Effector memory CD8-positive, alpha-beta T cell (primary cell): ENCODE measurements at regions not wholly inside any gene's neighbourhood (a gene's known extent, or its start where the extent isn't known, plus 50 kb on each side); places are given as distances from the start of the nearest gene placed in this dataset.
"Not testable (repeated sequence)": the region's sequence is repeated elsewhere in the genome, so short reads cannot be mapped to it uniquely, and the experiment has no call there.

ENCODE experiments used
- ATAC-seq: fragments of 150-1000 bp; cut with Tn5 transposase; replicated peaks from 2 replicates; pipeline ENCODE4 v1.10.0; 2021; ENCODE audit warnings: mild to moderate bottlenecking, moderate library complexity
- DNase-seq, 3 experiments: peaks; one replicate each; pipeline ENCODE4 v3.0.0; 2021
- H3K27ac Mint-ChIP-seq, 2 donors: one replicate each; pipeline ENCODE4 v1.8.0; 2022; ENCODE audit warnings: mild to moderate bottlenecking in 2 of 2, mixed read lengths in 2 of 2, moderate library complexity in 2 of 2
- H3K27me3 Mint-ChIP-seq, 2 donors: one replicate each; pipeline ENCODE4 v1.8.0; 2022; ENCODE audit warnings: mixed read lengths in 2 of 2
- H3K36me3 Mint-ChIP-seq: one replicate; pipeline ENCODE4 v1.8.0; 2022; ENCODE audit warnings: mild to moderate bottlenecking, moderate library complexity, mixed read lengths; ENCODE audit not compliant: insufficient read depth
- H3K4me1 Mint-ChIP-seq, 2 donors: one replicate each; pipeline ENCODE4 v1.8.0; 2022; ENCODE audit warnings: low read depth in 2 of 2, mixed read lengths in 2 of 2
- H3K4me3 Mint-ChIP-seq, 2 donors: one replicate each; pipeline ENCODE4 v1.8.0; 2022; ENCODE audit warnings: mild to moderate bottlenecking in 2 of 2, mixed read lengths in 2 of 2, moderate library complexity in 2 of 2
- H3K9me3 Mint-ChIP-seq, 2 donors: one replicate each; pipeline ENCODE4 v1.8.0; 2022; ENCODE audit warnings: mixed read lengths in 2 of 2

DNA sequence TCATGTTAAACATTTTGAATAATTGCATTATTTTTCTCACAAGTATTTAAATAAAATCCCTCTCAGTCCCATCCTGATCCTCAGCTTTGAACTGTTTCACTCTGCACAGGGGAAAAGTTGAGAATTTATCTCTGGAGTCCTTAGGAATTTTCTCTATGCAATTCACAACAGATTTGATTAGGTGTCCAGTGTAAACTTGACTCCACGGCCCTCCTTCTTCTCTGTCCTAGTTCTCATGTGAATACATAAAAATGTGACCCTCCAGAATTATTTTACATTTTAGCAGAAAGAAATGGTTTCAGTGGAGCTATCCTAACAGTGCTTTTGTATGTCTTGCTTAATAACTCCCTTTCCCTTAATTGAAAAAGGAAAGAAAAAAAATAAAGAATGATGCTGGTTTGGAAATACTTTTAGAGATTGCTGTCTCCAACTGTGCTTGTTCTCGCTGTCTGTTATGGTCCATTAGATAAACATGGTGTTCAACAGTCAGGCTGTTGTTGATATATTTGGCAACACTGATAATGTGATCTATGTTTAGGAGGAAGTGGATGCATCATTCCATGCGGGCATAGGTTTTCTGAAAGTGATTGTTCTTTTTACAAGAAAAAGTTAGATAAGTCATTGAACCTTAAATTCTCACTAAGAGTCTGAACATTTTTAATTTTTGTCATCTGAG, 599.4 kb upstream of the CITED2 start:
- no peaks in the 10 kb centered on the region for H3K4me1 Mint-ChIP-seq
- H3K9me3 Mint-ChIP-seq, result no peaks in the 10 kb centered on the region
- H3K36me3 Mint-ChIP-seq, result no peaks in the 10 kb centered on the region
- H3K27me3 Mint-ChIP-seq, result peaks cover 10 to 22% of the 10 kb centered on the region in 2 donors
- DNase-seq (no peak), ATAC-seq (no peak)
- H3K27ac Mint-ChIP-seq, result no peak overlapping the region
- no peak overlapping the region for H3K4me3 Mint-ChIP-seq

DNA sequence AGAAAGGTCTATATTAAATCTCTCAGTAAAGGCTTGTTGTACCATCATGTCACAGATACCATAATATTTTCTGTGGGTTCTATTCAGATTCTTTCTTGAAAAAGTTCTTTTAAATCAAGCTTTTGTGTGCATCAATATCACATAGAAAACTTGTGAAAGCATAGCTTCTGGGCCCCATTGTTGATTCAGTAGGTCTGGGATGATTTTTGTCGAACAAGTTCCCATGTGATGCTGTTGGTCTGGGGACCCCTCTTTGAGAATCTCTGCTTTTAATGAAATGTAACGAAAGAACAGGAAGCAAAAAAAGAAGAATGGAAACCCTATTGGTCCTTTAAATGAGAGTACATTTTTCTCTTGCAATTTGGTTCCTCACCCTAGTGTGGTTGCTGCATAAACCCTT, 597.7 kb upstream of the CITED2 start:
- ATAC-seq (no peak), DNase-seq (no peak)
- Mint-ChIP-seq H3K9me3 (no peaks in the 10 kb centered on the region), H3K4me3 (no peak overlapping the region), H3K27ac (no peak overlapping the region), H3K4me1 (no peaks in the 10 kb centered on the region), H3K36me3 (no peaks in the 10 kb centered on the region), H3K27me3 (peaks cover 10 to 13% of the 10 kb centered on the region in 2 donors)

DNA sequence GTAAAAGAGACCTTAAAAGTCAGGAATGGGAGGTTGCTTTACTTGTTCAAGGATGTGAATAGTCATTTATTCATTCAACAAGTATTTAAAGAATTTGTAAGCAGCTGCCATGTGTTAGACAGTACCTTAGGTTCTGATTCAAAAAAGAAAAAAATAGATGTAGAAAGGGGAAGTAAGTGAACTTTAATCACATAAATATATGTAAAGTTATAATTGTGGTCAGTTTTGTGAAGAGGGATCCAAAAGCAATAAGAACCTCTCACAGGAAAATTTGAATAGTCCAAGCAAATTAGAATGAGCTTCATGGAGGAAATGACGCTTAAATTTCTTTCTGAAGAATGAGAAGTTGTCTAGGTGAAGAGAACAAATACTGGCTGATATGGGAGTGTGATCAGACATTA, 596.1 kb upstream of the CITED2 start:
- peaks cover 3 to 5% of the 10 kb centered on the region in 2 donors for H3K27me3 Mint-ChIP-seq
- H3K4me3 Mint-ChIP-seq, result no peak overlapping the region
- no peak overlapping the region for H3K27ac Mint-ChIP-seq
- H3K36me3 Mint-ChIP-seq, result no peaks in the 10 kb centered on the region
- no peak for DNase-seq
- no peak for ATAC-seq
- no peaks in the 10 kb centered on the region for H3K4me1 Mint-ChIP-seq
- H3K9me3 Mint-ChIP-seq, result no peaks in the 10 kb centered on the region

DNA sequence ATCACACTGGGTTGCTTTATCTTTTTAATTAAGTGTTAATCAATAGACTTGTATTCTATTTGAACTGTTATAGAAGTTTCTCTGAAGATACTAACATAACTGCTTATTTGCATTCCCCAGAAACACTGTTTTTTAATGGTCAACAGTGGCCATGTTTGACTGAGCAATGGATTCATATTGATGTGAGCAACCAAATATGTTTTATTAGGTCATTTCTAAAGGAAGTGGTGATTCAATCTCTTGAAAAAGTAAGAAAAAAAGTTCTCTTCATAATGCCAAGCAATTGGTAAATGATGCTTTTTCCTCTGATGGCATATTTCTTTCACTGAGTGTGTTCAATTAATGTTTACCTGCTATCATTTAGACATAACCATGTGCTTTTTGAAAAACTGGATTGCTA, 593.0 kb upstream of the CITED2 start:
- no peaks in the 10 kb centered on the region for H3K9me3 Mint-ChIP-seq
- no peaks in the 10 kb centered on the region for H3K36me3 Mint-ChIP-seq
- no peaks in the 10 kb centered on the region for H3K4me1 Mint-ChIP-seq
- H3K27ac Mint-ChIP-seq, result no peak overlapping the region
- DNase-seq (no peak), ATAC-seq (no peak)
- H3K27me3 Mint-ChIP-seq, result peaks cover 0 to 4% of the 10 kb centered on the region in 2 donors
- no peak overlapping the region for H3K4me3 Mint-ChIP-seq

DNA sequence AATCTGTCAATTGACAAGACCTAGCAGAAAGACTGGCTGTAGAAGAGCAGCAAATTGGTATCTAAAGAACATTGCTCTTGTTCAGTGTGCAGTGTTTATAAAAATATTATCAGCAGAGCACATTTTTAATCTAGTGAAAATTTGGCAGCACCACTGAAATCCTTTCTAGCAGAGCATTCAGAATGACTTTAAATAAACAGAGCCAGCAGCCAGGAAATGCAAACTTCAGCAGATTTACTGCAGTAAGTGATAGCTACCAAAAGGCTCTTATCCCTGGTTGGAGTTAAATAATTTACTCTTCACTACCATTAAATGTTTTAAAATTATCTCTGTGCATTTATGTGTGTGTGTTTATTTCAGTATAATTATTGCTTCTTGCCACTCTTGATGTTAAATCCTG, 590.9 kb upstream of the CITED2 start:
- Mint-ChIP-seq H3K27ac (no peak overlapping the region), H3K4me3 (no peak overlapping the region), H3K27me3 (no peaks in the 10 kb centered on the region), H3K4me1 (no peaks in the 10 kb centered on the region), H3K36me3 (no peaks in the 10 kb centered on the region), H3K9me3 (no peaks in the 10 kb centered on the region)
- DNase-seq, result no peak
- no peak for ATAC-seq

DNA sequence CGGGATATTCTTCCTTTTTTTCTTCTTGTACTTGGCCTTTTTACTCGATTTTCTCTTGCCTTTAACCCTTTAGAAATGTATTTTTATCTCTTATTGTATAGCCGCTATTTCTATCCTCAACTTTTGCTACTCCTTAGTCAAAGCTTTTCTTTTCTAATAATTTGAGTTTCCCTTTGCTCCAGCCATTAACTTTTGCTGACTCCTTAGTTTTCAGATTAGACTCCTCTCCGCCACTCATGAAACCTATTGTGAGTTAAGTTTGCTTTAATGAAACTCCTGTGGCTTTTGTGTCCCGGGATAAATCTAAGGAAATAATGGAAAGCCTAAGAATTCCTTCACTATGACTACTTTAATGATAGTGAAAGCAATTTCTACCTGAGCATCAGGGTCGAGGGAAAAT, 590.3 kb upstream of the CITED2 start:
- H3K27me3 Mint-ChIP-seq, result no peaks in the 10 kb centered on the region
- no peaks in the 10 kb centered on the region for H3K36me3 Mint-ChIP-seq
- no peaks in the 10 kb centered on the region for H3K9me3 Mint-ChIP-seq
- H3K27ac Mint-ChIP-seq, result no peak overlapping the region
- H3K4me1 Mint-ChIP-seq, result no peaks in the 10 kb centered on the region
- DNase-seq (no peak), ATAC-seq (no peak)
- H3K4me3 Mint-ChIP-seq, result no peak overlapping the region

DNA sequence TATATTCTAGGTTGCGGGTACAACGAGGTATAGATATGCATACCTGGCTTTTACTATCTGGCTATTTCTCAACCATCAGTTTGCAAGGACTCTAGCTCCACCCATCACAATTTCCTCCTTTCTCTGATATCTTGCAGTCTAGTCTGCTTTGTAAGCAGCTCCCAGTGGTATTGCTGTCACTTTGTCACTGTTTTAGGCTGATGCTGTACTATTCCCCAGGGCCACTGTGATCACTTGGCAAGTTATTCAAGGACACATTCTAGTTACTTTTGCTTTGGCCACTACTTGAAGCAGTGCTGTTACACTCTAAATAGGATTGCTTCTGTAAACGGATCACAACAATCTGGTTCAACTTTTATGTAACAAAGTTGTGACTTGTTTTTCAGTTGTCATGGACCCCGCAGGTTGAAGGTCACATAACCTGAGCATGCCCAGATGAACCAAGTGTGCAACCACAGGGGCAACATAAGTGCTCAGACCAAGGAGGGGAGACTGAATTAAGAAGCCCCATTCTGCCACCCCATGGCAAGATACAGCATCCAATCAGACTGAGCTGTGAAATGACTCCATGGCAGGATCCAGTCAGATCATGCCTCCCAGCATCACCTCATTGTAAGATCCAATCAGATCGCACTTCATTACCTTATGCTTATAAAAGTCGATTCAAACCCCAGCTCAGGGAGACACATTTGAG, 588.4 kb upstream of the CITED2 start:
- no peaks in the 10 kb centered on the region for H3K36me3 Mint-ChIP-seq
- no peak for ATAC-seq
- H3K27ac Mint-ChIP-seq, result no peak overlapping the region
- no peak for DNase-seq
- H3K9me3 Mint-ChIP-seq, result no peaks in the 10 kb centered on the region
- peaks cover 0 to 5% of the 10 kb centered on the region in 2 donors for H3K27me3 Mint-ChIP-seq
- no peaks in the 10 kb centered on the region for H3K4me1 Mint-ChIP-seq
- H3K4me3 Mint-ChIP-seq, result no peak overlapping the region

DNA sequence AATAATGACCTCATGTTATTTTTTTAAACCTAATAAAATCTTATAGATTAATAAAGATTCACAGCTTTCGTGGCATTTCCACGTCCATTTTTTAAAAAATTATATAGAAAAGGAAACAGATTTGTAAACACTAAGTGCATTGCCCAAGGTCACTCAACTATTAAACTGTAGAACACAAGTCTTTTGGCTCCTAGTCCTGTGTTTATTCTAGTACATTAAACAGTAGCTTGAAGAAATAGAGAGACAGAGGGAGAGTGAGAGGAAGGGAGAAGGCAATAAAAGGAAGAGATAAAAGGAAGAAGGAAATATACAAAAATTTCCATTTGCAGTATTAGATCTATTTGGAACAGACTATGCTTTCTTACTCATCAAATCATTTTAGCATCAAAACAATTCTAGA, 586.7 kb upstream of the CITED2 start:
- H3K27me3 Mint-ChIP-seq, result peaks cover 0 to 5% of the 10 kb centered on the region in 2 donors
- H3K27ac Mint-ChIP-seq, result no peak overlapping the region
- no peaks in the 10 kb centered on the region for H3K4me1 Mint-ChIP-seq
- H3K9me3 Mint-ChIP-seq, result no peaks in the 10 kb centered on the region
- H3K36me3 Mint-ChIP-seq, result no peaks in the 10 kb centered on the region
- H3K4me3 Mint-ChIP-seq, result no peak overlapping the region
- DNase-seq (no peak), ATAC-seq (no peak)

DNA sequence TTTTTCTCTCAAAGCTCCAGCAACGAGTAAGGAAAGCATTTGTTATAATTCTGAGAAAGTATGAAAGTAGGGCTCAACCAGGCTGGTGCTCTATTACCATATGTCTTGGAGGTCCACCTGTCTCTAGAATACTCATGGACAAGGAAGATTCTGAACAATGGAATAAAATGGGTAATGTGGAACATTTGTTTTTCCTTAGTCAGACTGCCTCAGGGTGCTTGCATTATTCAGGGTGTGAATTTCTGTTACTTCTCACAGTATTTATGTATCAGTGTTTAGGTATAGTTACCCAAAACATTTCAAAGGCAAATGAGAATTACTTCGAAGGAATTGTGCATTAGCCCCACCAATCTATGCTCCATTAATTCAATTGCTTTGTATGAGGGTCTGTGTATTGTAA, 586.2 kb upstream of the CITED2 start:
- H3K9me3 Mint-ChIP-seq, result no peaks in the 10 kb centered on the region
- DNase-seq (no peak), ATAC-seq (no peak)
- no peaks in the 10 kb centered on the region for H3K4me1 Mint-ChIP-seq
- peaks cover 4 to 10% of the 10 kb centered on the region in 2 donors for H3K27me3 Mint-ChIP-seq
- no peaks in the 10 kb centered on the region for H3K36me3 Mint-ChIP-seq
- no peak overlapping the region for H3K27ac Mint-ChIP-seq
- no peak overlapping the region for H3K4me3 Mint-ChIP-seq

DNA sequence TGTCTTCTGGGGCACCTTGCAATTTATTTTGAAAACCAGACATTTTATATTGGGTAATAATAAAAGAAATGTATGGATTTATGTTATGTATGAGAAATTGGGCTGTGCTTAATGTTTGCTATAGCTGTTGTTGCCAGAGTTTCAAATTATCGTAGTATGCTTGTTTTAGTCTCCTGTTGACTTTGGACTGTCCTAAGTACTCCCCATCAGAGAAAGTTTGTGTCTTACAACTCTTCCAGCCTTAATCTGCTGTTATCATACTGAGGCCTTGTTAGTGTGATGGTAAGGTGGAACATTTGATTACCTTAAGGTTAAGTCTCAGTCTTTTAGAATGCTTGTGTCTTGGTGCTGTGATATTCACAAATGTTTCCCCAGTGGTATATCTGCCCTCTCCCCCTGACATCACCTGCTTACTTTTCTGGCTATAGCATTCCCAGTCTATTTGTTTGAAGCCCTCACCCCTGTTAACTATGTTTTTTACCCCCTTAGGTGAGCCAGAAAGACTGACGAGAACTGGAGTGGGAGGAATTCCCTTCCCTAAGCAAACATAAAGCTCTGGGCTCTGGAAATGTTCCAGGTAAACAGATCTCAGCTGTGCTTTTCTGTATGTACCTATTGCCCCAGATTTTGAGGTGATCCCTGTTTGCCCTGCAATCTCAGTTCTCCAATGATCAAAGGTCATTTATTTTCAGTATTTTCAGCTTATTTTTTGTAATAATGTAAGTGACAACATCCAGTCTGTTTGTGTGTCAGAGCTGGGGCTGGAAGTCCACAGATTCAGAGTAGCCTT, 581.1 kb upstream of the CITED2 start:
- no peaks in the 10 kb centered on the region for H3K36me3 Mint-ChIP-seq
- peaks cover 7 to 11% of the 10 kb centered on the region in 2 donors for H3K27me3 Mint-ChIP-seq
- H3K27ac Mint-ChIP-seq, result no peak overlapping the region
- no peaks in the 10 kb centered on the region for H3K4me1 Mint-ChIP-seq
- H3K9me3 Mint-ChIP-seq, result no peaks in the 10 kb centered on the region
- DNase-seq (no peak), ATAC-seq (no peak)
- H3K4me3 Mint-ChIP-seq, result no peak overlapping the region

DNA sequence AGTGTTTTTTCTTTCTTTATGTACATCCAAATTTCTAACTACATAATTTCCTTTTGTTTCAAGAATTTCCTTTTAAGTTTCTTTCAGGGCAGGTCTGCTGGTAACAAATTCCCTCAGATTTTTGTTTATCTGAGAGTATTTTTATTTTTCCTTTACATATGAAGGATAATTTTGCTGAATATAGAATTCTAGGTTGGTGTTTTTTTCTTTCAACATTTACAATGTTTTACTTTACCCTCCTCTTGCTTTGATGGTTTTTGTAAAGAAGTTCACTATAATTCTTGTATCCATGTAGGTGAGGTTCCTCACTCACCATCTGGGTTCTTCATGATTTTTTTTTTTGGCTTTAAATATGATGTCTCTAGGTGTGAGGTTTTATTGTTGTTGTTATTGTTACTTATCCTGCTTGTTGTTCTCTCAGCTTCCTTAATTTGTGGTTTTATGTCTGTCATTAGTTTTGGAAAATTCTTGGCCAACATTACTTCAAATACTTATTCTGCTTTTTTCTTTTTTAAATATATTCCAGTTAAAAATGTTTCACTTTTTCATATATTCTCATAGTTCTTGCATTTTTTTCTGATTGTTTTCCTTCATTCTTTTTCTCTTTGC, 580.1 kb upstream of the CITED2 start:
- H3K4me3 Mint-ChIP-seq, result no peak overlapping the region
- no peaks in the 10 kb centered on the region for H3K36me3 Mint-ChIP-seq
- H3K9me3 Mint-ChIP-seq, result no peaks in the 10 kb centered on the region

DNA sequence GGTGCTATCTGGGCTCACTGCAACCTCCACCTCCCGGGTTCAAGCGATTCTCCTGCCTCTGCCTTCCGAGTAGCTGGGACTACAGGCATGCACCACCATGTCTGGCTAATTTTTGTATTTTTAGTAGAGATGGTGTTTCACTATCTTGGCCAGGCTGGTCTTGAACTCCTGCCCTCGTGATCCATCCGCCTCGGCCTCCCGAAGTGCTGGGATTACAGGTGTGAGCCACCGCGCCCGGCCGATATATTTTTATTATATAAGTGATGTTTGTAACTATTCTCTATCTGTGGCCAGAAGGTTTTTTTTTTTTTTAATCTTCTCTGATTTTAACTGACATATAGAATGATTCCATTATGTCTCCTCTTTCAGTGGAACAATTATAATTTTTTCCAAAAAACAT, 579.3 kb upstream of the CITED2 start:
- H3K27me3 Mint-ChIP-seq, ATAC-seq, H3K36me3 Mint-ChIP-seq, DNase-seq, H3K4me3 Mint-ChIP-seq, H3K9me3 Mint-ChIP-seq, H3K27ac Mint-ChIP-seq, H3K4me1 Mint-ChIP-seq: not testable (repeated sequence)

More for the DNA sequence above, 580.1 kb upstream of the CITED2 start:
- Mint-ChIP-seq H3K27ac (no peak overlapping the region), H3K27me3 (peaks cover 7 to 11% of the 10 kb centered on the region in 2 donors), H3K4me1 (no peaks in the 10 kb centered on the region)
- DNase-seq (no peak), ATAC-seq (no peak)

DNA sequence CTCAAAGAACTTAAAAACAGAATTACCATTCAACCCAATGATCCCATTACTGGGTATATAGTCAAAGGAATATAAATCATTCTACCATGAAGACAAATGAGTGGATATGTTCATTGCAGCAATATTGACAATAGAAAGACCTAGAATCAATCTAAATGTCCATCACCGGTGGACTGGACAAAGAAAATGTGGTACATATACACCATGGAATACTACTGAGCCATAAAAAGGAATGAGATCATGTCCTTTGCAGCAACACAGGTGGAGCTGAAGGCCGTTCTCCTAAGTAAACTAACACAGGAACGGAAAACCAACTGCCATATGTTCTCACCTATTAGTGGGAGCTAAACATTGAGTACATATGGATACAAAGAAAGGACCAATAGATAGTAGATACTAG, 576.7 kb upstream of the CITED2 start:
- H3K4me1 Mint-ChIP-seq, result no peaks in the 10 kb centered on the region
- peaks cover 7 to 12% of the 10 kb centered on the region in 2 donors for H3K27me3 Mint-ChIP-seq
- no peak overlapping the region for H3K4me3 Mint-ChIP-seq

More for the DNA sequence above, 576.7 kb upstream of the CITED2 start:
- Mint-ChIP-seq H3K9me3 (no peaks in the 10 kb centered on the region), H3K27ac (no peak overlapping the region), H3K36me3 (no peaks in the 10 kb centered on the region)
- DNase-seq (no peak), ATAC-seq (no peak)
